ENCODE measurements at regions not wholly inside any gene's neighbourhood (a gene's known extent, or its start where the extent isn't known, plus 50 kb on each side); places are given as distances from the start of the nearest gene placed in this dataset.

- no peak for TF ChIP-seq REST (IDR thresholded peaks at IDR 0.05; ENCODE audit: insufficient read depth in 1 of 2, low read depth in 2 of 2, low read length in 2 of 2)
- no peak for TF ChIP-seq POLR2AphosphoS5 (IDR thresholded peaks at IDR 0.05; ENCODE audit: low read depth, low read length)
These were observed 109.4 kb upstream of the TLL1 start for GRCh38 chr4:165763640-165764039.

Measured in PFSK-1 (cell line).